SK-N-SH treated with all-trans-retinoic acid at 6 μM for 48 hours (cell line): ENCODE measurements at regions not wholly inside any gene's neighbourhood (a gene's known extent, or its start where the extent isn't known, plus 50 kb on each side); places are given as distances from the start of the nearest gene placed in this dataset.

Experiments
- ATAC-seq: fragments of 200-7000 bp; cut with Tn5 transposase; 3 replicates; pipeline ENCODE4 v1.9.1; 2020; ENCODE audit warnings: mild to moderate bottlenecking, moderate library complexity
- ARNTL ChIP-seq: fragments of 450-650 bp; formaldehyde crosslinking; IDR thresholded peaks from 2 replicates; pipeline ENCODE4 v1.5.0; 2020; ENCODE audit warnings: low read depth, mild to moderate bottlenecking, moderate library complexity, borderline replicate concordance
- BACH2 ChIP-seq: fragments of 250-450 bp; sonication (Bioruptor Pico); IDR thresholded peaks from 2 replicates; pipeline ENCODE4 v1.9.0; 2021; ENCODE audit warnings: mild to moderate bottlenecking, borderline replicate concordance
- CREB5 ChIP-seq: fragments of 250-450 bp; sonication (Bioruptor Pico); IDR thresholded peaks from 2 replicates; pipeline ENCODE4 v1.5.1; 2020; ENCODE audit warnings: low read depth, mild to moderate bottlenecking, moderate library complexity
- CSDC2 ChIP-seq: fragments of 250-450 bp; sonication (Bioruptor Pico); IDR thresholded peaks from 2 replicates; pipeline ENCODE4 v1.5.0; 2020; ENCODE audit warnings: mild to moderate bottlenecking, moderate library complexity
- CSRNP3 ChIP-seq: fragments of 250-450 bp; sonication (Bioruptor Pico); IDR thresholded peaks from 2 replicates; pipeline ENCODE4 v1.5.1; 2021; ENCODE audit warnings: mild to moderate bottlenecking, moderate library complexity
- ESRRG ChIP-seq: fragments of 250-450 bp; sonication (Bioruptor Pico); IDR thresholded peaks from 2 replicates; pipeline ENCODE4 v1.6.1; 2021; ENCODE audit warnings: mild to moderate bottlenecking
- GLIS3 ChIP-seq: fragments of 250-450 bp; sonication (Bioruptor Pico); IDR thresholded peaks from 2 replicates; pipeline ENCODE4 v1.5.0; 2020; ENCODE audit warnings: mild to moderate bottlenecking, moderate library complexity
- ISL1 ChIP-seq: fragments of 250-450 bp; sonication (Bioruptor Pico); IDR thresholded peaks from 2 replicates; pipeline ENCODE4 v2.1.2; 2022; ENCODE audit warnings: mild to moderate bottlenecking, moderate library complexity
- OSR1 ChIP-seq: fragments of 250-450 bp; sonication (Bioruptor Pico); IDR thresholded peaks from 2 replicates; pipeline ENCODE4 v1.8.0; 2022; ENCODE audit warnings: moderate library complexity, mild to moderate bottlenecking, inconsistent platforms
- PATZ1 ChIP-seq: fragments of 250-450 bp; sonication (Bioruptor Pico); IDR thresholded peaks from 2 replicates; pipeline ENCODE4 v1.8.0; 2020; ENCODE audit warnings: mild to moderate bottlenecking, moderate library complexity, borderline replicate concordance
- POU6F1 ChIP-seq: fragments of 250-450 bp; sonication (Bioruptor Pico); IDR thresholded peaks from 2 replicates; pipeline ENCODE4 v1.8.0; 2021; ENCODE audit warnings: low read depth, mild to moderate bottlenecking, moderate library complexity, borderline replicate concordance
- RARB ChIP-seq: fragments of 250-450 bp; sonication (Bioruptor Pico); IDR thresholded peaks from 2 replicates; pipeline ENCODE4 v1.8.0; 2021; ENCODE audit warnings: mild to moderate bottlenecking, moderate library complexity
- SNAI2 ChIP-seq: fragments of 250-450 bp; sonication (Bioruptor Pico); IDR thresholded peaks from 2 replicates; pipeline ENCODE4 v1.5.0; 2020; ENCODE audit warnings: mild to moderate bottlenecking, moderate library complexity
- TCF4 ChIP-seq: fragments of 250-450 bp; sonication (Bioruptor Pico); IDR thresholded peaks from 2 replicates; pipeline ENCODE4 v1.8.0; 2021; ENCODE audit warnings: mild to moderate bottlenecking, moderate library complexity, borderline replicate concordance
- TSHZ2 ChIP-seq: fragments of 250-450 bp; sonication (Bioruptor Pico); IDR thresholded peaks from 2 replicates; pipeline ENCODE4 v1.5.0; 2020; ENCODE audit warnings: mild to moderate bottlenecking, moderate library complexity
- ZFP3 ChIP-seq: fragments of 250-450 bp; sonication (Bioruptor Pico); IDR thresholded peaks from 2 replicates; pipeline ENCODE4 v1.5.0; 2020; ENCODE audit warnings: mild to moderate bottlenecking, moderate library complexity
- ZFP30 ChIP-seq: fragments of 450-650 bp; formaldehyde crosslinking; IDR thresholded peaks from 2 replicates; pipeline ENCODE4 v1.5.0; 2022; ENCODE audit warnings: mild to moderate bottlenecking, moderate library complexity
- ZNF70 ChIP-seq: fragments of 450-650 bp; formaldehyde crosslinking; IDR thresholded peaks from 2 replicates; pipeline ENCODE4 v1.5.0; 2020; ENCODE audit warnings: mild to moderate bottlenecking, moderate library complexity
- ZNF8 ChIP-seq: fragments of 450-650 bp; formaldehyde crosslinking; IDR thresholded peaks from 2 replicates; pipeline ENCODE4 v1.5.0; 2020; ENCODE audit warnings: mild to moderate bottlenecking, moderate library complexity

GRCh38 chr16:49075709-49076108 is 205.9 kb downstream of the CBLN1 start:
- TF ChIP-seq RARB (CRISPR knock-in tag) (no peak), CREB5 (no peak), ZFP3 (CRISPR knock-in tag) (no peak), ISL1 (CRISPR knock-in tag) (no peak), GLIS3 (CRISPR knock-in tag) (no peak), POU6F1 (CRISPR knock-in tag) (no peak), TCF4 (CRISPR knock-in tag) (no peak), ZNF70 (no peak), ZNF8 (CRISPR knock-in tag) (no peak), TSHZ2 (CRISPR knock-in tag) (no peak), ESRRG (CRISPR knock-in tag) (no peak)
- TF ChIP-seq, all 23 proteins: peak for 0
- no peak for ATAC-seq

- no peak for ATAC-seq
Measured at GRCh38 chr16:49068224-49068623, 213.4 kb downstream of the CBLN1 start.

More at GRCh38 chr16:49068224-49068623, 213.4 kb downstream of the CBLN1 start:
- no peak for TF ChIP-seq PATZ1 (CRISPR knock-in tag)
- no peak for TF ChIP-seq CSDC2
- no peak for TF ChIP-seq TSHZ2 (CRISPR knock-in tag)
- TF ChIP-seq TCF4 (CRISPR knock-in tag) = no peak
- TF ChIP-seq GLIS3 (CRISPR knock-in tag) = no peak
- no peak for TF ChIP-seq ZFP30
- TF ChIP-seq OSR1 = no peak
- no peak for TF ChIP-seq ZFP3 (CRISPR knock-in tag)
- no peak for TF ChIP-seq ARNTL
- TF ChIP-seq SNAI2 = no peak
- no peak for TF ChIP-seq CSRNP3 (CRISPR knock-in tag)
- TF ChIP-seq RARB (CRISPR knock-in tag) = no peak
- no peak for TF ChIP-seq ISL1 (CRISPR knock-in tag)
- no peak for TF ChIP-seq BACH2
- TF ChIP-seq CREB5 = no peak
